HG03575 (cell line): ENCODE measurements at regions not wholly inside any gene's neighbourhood (a gene's known extent, or its start where the extent isn't known, plus 50 kb on each side); places are given as distances from the start of the nearest gene placed in this dataset.
"Not testable (repeated sequence)": the region's sequence is repeated elsewhere in the genome, so short reads cannot be mapped to it uniquely, and the experiment has no call there.

Experiments used
- ATAC-seq: cut with Tn5 transposase; IDR thresholded peaks from one replicate; pipeline ENCODE4 v1.9.1; 2021; ENCODE audit not compliant: unreplicated experiment, insufficient number of reproducible peaks, low FRiP score; ENCODE audit errors: extremely low read depth

DNA sequence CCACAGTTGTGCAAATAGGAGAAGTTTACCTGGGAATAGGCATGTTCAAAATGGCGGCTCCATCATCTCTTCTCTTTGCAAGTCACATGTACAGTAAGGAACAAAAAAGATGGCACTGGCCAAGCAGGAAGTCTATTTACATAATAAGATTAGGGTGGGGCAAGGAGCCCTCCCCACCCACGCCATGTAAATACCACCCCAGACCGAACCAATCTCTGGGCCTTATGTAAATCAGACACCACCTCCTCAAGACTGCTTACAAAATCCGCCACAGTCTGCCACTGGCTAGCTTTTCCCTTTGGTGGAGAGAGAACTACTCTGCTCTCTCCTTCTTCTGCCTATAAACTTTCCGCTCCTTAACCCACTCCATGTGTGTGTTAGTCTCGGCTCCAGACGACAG is 1496.3 kb downstream of the REEP3 start:
- no peak for ATAC-seq

DNA sequence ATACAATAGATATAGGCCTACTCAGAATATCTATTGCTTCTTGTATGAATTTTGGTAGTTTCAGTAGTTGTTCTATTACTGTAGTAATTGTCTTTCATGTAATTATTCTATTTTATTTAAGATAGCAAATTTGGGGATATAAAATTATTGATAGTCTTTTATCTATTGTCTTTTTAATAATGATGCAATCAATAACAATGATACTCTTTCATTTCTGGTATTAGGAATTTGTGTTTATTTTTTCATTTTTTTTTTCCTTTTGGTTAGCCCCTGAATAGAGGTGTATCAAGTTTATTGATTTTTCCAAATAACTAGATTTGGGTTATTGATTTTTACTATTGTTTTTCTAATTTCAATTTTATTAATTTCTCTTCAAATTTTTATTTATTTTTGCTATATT is 1503.7 kb downstream of the REEP3 start:
- ATAC-seq, result no peak

DNA sequence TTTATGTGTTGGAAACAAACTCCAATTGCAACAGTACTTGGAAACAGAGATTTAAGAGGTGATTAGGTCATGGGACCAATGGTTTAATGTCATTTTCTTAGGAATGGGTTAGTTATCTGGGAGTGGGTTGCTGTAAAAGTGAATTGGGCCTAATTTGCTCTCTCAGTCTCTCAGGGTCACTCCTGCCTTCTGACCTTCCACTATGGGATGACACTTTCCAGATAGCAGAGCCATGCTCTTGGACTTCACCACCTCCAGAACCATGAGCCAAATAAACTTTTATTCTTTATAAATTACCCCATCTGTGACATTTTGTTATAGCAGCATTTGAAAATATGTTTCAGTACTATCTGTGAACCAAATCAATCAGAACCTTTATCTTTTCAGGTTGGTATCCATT is 1509.1 kb downstream of the REEP3 start:
- no peak for ATAC-seq

DNA sequence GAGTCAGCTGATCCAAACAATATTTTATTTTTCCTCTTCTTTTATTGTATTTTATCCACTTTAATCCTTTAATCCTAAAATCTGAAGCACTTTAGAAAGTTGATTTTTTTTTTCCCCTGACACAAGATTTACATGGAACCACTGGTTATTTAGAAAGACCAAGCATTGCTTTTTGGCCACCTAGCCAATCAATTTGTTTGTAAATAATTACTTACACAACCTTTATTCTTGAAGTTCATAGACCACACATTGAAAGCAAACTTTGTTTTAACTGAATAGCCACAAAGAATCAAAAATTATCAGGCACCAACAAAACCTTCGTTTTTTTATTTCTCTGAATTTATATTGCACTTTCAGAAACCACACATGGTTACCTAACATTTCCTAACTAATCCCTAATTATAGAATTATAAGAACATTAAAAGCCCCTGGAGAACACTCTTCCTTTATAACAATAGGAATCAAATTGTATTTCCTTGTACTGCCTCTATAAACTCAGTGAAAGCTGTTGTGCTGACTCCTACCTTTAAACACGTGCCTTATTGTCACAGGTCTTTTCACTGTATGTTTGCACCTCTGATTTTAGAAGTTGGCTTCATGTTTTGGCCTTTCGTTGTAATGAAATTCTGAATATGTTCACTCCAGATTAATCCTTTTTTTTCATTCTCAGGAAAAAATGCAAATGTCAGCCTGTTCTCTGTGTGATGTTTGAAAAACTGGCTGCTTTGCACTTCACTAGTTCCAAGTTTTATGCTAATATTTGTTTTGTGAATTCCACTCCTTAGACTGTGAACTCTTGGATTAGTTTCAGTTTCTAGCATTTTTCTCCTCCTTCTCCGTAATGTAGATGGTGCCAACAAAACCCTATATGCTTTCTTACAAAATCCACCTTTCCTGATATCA is 1511.9 kb downstream of the REEP3 start:
- ATAC-seq, result no peak

DNA sequence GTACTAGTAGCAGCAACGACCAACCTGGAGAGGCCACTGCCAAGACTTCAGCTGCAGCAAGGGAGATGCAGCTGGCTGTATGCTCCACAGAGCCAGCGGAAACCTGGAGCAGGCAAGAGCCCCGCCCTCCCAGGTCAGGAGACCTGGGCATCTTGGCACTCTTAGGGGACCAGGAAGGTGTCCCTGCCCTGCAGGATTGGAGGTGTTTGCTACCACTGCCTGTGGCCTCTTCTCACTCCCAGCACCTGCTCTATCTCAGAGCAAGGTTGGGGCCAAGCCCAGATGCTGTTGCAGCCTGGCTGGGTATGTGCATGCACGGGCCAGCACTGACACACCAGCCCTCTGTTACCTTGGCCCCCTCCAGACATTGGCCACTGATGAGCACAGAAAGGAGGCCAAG is 1512.8 kb downstream of the REEP3 start:
- no peak for ATAC-seq

DNA sequence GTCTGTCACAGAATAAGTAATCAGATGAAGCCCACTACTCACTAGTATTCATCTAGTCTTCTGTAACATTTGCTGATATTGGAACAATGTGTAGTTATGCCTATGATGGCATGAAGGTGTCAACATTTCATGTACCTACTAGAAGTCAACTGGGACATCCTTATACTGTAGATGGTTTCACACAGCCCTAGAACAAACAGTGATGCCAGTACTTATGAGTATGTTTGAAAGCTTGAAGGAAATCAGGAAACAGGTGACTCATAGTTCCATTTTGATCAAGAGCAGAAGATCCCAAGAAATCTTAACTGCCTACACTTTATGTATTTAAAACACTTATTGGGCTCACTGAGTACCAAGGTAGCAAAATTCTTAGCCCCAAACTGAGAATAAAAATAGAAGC is 1519.6 kb downstream of the REEP3 start:
- ATAC-seq, result no peak

DNA sequence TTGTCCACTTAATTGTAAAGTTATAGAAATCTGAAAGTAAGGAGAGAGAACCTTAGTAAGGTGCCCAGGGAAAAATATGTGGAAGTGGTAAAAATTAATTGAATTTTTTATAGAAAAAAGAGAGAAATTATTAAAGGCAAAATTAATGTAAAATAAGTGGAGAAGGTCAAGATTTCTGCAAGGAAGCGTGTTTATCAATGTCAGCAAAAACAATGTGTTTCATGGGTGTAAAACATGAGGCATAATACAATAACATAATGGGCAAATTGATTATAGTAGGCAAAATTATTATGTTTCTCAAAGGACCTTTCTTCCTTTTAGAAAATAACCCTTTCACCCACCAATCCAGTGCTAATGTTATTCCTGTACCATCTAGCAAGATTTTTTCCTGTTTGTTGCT is 1520.1 kb downstream of the REEP3 start:
- no peak for ATAC-seq

DNA sequence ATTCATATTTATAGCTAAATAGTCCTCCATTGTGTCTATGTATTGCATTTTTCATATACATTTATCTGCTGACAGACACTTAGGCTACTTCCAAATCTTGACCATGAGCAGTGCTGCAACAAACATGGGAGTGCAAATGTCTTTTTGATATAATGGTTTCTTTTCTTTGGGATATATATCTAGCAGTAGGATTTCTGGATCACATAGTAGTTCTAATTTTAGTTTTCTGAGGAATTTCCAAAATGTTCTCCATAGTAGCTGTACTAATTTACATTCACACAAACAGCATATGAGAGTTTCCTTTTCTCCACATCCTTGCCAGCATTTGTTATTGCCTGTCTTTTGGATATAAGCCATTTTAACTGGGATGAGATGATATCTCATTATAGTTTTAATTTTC is 1521.3 kb downstream of the REEP3 start:
- ATAC-seq, result no peak

DNA sequence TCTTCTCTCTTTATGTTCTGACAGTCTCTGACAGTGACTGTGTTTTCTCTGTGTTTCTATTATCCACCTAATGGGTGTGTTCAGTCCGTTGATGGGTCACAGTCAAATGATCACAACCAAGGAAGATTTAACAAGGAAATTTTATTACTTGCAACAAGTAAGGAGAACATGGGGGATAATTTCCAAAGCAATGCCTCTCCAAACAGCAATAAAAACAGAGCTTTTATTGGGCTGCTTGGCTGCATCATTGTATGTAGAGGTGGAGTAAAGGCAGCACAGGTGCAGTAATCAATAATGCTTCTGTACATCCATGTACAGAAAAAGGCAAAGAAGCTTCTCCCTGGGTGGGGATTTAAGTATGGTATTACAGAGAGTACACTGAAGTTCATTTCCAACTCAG is 1525.6 kb downstream of the REEP3 start:
- ATAC-seq, result no peak

DNA sequence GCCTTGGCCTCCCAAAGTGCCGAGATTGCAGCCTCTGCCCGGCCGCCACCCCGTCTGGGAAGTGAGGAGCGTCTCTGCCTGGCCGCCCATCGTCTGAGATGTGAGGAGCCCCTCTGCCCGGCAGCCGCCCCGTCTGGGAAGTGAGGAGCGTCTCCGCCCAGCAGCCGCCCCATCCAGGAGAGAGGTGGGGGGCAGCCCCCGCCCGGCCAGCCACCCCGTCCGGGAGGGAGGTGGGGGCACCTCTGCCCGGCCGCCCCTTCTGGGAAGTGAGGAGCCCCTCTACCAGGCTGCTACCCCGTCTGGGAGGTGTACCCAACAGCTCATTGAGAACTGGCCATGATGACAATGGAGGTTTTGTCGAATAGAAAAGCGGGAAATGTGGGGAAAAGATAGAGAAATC is 1530.9 kb downstream of the REEP3 start:
- not testable (repeated sequence) for ATAC-seq

DNA sequence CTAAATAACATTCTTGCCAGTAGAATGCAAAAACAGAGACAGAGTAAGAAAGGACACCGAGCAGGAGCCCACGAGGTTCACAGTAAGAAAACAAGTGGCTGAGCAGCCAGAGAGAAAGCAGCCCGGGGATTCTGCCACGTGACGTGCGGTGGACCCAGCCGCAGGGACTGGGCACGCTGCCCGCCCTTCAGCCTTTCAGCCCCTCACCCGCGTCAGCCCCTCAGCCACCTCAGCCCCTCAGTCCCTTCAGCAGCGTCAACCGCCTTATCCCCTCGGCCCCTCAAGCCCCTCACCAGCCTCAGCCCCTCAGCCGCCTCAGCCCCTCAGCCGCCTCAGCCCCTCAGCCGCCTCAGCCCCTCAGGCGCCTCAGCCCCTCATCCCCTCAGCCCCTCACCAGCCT is 1532.2 kb downstream of the REEP3 start:
- not testable (repeated sequence) for ATAC-seq

DNA sequence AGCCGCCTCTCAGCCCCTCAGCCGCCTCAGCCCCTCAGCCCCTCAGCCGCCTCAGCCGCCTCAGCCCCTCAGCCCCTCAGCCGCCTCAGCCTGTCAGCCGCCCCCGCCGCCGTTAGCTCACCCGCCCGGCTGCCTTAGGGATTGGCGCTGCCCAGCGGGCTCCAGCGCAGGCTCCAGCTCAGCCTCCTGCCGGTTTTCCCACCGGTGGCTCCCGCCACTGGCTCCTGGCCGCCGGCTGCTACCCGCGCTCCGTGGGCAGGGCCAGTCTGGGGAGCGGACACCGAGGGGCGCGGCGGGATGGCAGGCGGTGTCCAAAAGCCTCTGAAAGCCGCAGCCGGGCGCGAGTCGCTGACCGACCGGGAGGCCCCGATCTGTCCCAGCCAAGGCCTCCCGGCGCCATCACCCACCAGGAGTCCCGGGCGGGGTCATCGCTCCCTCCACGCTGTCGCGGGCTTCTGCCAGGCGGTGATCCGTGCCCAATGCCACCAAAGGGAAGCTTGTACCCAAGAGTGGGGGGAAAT is 1532.7 kb downstream of the REEP3 start:
- not testable (repeated sequence) for ATAC-seq

DNA sequence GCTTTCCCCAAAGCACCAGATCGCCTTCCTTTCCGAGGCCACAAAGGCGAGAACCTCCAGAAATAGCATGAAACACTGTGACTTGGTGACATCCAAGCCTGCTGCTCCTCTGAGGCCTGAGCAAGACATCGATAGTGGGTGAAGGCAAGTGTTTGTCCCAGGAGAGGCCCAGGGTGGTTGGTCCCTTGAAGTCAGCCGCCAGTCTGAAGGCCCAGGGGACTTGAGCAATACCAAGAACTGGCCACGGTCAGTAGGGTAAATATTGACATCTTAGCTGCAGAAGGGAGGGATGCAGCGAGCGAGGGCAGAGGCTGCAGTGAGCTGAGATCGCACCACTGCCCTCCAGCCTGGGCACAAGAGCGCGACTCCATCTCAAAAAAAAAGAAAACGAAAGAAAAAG is 1533.5 kb downstream of the REEP3 start:
- ATAC-seq, result not testable (repeated sequence)

DNA sequence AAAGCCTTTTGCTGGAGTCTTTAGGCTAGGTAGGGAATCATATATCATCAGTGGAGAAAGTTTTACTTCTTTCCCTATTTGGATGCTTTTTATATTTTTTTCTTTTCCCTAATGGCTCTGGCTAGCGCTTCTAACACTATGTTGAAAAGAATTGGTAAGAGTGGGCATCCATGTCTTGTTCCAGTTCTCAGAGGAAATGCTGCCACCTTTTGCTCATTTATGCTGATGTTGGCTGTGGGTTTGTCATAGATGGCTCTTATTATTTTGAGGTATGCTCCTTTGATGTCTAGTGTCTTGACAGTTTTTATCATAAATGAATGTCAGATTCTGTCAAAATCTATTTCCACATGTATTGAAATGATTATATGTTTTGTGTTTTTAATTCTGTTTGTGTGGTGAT is 1544.1 kb downstream of the REEP3 start:
- no peak for ATAC-seq

DNA sequence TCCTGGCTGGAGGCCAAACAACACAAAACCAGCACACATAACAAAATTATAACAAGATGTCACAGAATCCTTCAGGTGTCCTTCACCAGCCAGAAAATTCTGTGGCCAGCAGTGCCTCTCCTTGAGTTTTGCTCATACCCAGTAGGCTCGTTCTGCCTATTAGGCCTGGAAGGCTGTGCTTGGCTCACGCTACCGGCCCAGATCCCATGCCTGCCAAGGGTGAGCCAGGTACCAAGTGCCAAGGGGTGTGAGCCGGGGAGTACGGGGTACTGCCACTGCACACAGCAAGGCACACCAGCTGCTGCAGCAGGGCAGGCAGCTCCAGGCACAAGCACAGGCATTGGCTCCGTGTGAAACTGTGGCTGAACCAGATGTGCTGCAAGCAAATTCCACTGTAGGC is 1562.0 kb downstream of the REEP3 start:
- ATAC-seq, result no peak

DNA sequence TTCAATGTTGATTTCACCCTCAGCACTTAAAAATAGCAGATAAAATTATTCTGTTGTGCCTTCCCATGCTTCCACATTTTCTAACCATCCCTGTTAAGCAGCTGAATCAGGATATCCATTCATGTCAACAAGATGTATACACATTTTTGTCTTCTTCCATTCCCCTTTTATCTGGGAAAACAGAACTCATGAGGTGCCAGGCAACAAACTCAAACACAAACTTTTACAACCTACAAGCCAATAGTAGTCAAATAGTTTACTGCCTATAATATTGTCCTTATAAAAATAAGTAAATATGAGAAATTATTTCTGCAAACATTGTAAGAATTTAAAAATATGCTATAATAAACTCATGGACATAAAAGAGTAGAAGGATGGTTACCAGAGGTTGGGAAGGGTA is 1569.8 kb downstream of the REEP3 start:
- no peak for ATAC-seq

DNA sequence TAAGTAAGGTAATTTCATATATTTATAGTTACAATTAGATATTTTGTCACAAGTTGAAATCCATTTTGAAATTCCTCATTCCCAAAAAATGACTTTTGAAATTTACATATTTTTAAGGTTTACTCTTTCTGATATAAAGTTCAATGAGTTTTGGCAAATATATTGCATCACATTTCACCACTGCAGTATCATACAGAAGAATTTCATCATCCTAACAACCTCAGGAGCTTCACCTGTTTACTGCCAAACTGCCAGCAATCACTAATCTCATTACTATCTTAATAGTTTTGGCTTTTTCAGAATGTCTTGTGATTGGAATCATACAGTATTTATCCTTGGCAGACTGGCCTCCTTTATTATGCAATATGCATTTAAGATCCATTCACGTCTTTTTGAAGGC is 1578.9 kb downstream of the REEP3 start:
- no peak for ATAC-seq

DNA sequence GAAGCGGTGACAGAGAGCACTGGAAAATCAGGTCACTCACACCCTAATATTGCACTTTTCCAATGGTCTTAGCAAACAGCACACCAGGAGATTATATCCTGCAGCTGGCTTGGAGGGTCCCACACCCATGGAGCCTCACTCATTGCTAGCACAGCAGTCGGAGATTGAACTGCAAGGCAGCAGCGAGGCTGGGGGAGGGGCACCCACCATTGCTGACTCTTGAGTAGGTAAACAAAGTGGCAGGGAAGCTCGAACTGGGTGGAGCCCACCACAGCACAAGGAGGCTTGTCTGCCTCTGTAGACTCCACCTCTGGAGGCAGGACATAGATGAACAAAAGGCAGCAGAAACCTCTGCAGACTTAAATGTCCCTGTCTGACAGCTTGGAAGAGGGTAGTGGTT is 1579.7 kb downstream of the REEP3 start:
- not testable (repeated sequence) for ATAC-seq

DNA sequence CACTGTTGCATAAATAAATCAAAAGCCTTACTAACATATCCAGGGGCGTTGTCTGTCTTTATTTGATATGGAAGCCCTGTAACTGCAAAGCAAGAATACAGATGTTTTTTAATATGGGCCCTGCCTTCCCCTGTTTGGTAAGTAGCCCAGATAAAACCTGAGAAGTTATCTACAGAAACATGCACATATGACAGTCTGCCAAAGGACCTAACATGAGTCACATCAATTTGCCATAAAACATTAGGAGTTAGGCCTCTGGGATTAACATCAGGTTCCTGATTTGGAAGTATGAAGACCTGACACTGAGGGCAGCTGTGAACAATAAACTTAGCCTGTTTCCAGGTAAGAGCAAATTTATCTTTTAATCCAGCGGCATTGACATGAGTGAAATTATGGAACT is 1588.8 kb downstream of the REEP3 start:
- ATAC-seq, result no peak

DNA sequence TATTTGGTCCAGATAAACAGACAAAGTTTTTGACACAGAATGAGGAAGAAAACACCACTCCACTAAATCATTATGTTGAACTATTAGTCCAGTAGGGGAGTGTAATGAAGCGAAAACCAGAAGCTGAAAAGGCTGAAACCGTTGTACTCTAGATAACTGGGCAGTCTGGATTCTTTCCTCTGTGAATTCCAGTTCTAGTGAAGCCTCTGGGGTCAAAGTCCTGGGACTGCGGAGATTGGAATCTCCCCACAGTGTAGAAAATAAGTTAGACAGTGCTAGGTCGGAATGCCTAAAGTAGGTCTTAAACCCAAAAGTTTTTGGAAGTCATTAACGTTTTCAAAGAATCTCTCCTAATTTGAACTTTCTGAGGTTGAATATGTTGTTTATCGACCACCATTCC is 1589.9 kb downstream of the REEP3 start:
- ATAC-seq, result not testable (repeated sequence)

DNA sequence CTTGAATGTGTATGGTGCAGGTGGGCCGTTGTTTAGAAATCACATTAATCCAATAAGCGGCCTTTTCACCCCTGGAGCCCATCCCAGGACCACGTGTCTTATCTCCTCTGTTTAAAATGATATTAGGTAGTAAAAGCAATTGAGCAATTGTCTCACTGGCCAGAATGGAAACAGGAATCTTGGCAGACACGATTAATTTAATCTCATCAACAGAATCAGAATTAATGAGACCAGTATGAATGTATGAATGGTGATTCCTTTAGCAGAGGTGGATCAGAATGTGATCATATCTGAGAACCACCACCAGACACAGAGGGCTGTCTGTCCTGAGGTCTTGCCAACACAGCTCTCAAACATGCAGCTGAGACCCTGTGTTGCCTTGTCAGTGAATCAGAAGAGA is 1591.4 kb downstream of the REEP3 start:
- no peak for ATAC-seq
